ENCODE measurements at regions not wholly inside any gene's neighbourhood (a gene's known extent, or its start where the extent isn't known, plus 50 kb on each side); places are given as distances from the start of the nearest gene placed in this dataset.
"Not testable (repeated sequence)": the region's sequence is repeated elsewhere in the genome, so short reads cannot be mapped to it uniquely, and the experiment has no call there.

DNA sequence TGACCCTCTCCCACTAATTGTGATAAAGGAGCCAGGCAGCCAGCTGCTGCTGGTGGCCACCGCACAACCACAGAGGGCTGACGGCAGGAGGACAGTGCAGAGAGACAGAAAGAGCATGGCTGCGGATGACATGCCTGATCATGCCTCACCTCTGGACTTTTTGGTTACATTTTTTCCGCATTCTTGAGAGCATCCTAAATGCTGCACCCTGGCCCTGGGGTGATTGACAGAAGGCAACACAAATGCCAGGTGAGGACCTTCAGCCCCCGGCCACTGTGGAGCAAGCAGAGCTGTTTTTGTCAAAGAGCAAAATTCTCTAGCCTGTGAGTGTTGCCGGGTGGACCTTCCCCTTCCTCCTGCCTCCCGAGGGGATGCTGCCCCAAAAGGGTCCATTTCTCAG lies 78.5 kb downstream of the RPS6KA4 start:
- no peak overlapping the region for H3K4me2 ChIP-seq
- H2AFZ ChIP-seq: no peak overlapping the region
- H3K79me2 ChIP-seq: no peaks in the 10 kb centered on the region
- H3K27me3 ChIP-seq: peaks cover 6% of the 10 kb centered on the region
- TF ChIP-seq EZH2 (IDR thresholded peaks at IDR 0.05; ENCODE audit: borderline replicate concordance) (no peak), EZH2phosphoT487 (IDR thresholded peaks at IDR 0.05; ENCODE audit: low read depth, severe bottlenecking, unreplicated experiment) (no peak)
- TF ChIP-seq, protein P1, sequence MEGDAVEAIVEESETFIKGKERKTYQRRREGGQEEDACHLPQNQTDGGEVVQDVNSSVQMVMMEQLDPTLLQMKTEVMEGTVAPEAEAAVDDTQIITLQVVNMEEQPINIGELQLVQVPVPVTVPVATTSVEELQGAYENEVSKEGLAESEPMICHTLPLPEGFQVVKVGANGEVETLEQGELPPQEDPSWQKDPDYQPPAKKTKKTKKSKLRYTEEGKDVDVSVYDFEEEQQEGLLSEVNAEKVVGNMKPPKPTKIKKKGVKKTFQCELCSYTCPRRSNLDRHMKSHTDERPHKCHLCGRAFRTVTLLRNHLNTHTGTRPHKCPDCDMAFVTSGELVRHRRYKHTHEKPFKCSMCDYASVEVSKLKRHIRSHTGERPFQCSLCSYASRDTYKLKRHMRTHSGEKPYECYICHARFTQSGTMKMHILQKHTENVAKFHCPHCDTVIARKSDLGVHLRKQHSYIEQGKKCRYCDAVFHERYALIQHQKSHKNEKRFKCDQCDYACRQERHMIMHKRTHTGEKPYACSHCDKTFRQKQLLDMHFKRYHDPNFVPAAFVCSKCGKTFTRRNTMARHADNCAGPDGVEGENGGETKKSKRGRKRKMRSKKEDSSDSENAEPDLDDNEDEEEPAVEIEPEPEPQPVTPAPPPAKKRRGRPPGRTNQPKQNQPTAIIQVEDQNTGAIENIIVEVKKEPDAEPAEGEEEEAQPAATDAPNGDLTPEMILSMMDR (IDR thresholded peaks at IDR 0.05; ENCODE audit: poor library complexity): no peak
- H3K36me3 ChIP-seq (replicated peaks; ENCODE audit: insufficient read depth, low read depth): no peaks in the 10 kb centered on the region
- H3K9me2 ChIP-seq (replicated peaks; ENCODE audit: insufficient read depth): no peaks in the 10 kb centered on the region
- 83% methylated on average over 7 of the region's 7 CpGs for WGBS (ENCODE audit: low lambda C conversion rate, missing lambda C conversion rate)
- no peaks in the 10 kb centered on the region for H4K20me1 ChIP-seq (ENCODE audit: insufficient read depth, poor library complexity, severe bottlenecking)
- no peak overlapping the region for H3K4me3 ChIP-seq
- no peak overlapping the region for H3K27ac ChIP-seq
- H3K9me3 ChIP-seq (ENCODE audit: low read depth): no peaks in the 10 kb centered on the region
- no peak for DNase-seq (ENCODE audit: low spot score)
- no peaks in the 10 kb centered on the region for H3K4me1 ChIP-seq (ENCODE audit: insufficient read depth)

GRCh38 chr11:64438986-64439771 lies 80.2 kb downstream of the RPS6KA4 start:
- Histone ChIP-seq H3K79me2 (no peaks in the 10 kb centered on the region), H3K4me1 (ENCODE audit: insufficient read depth) (no peaks in the 10 kb centered on the region), H3K4me3 (no peak overlapping the region), H3K9me2 (replicated peaks; ENCODE audit: insufficient read depth) (no peaks in the 10 kb centered on the region), H3K9me3 (ENCODE audit: low read depth) (no peaks in the 10 kb centered on the region), H3K27ac (no peak overlapping the region), H3K27me3 (peaks cover 6% of the 10 kb centered on the region), H3K36me3 (replicated peaks; ENCODE audit: insufficient read depth, low read depth) (no peaks in the 10 kb centered on the region), H2AFZ (no peak overlapping the region), H3K4me2 (no peak overlapping the region), H4K20me1 (ENCODE audit: insufficient read depth, poor library complexity, severe bottlenecking) (no peaks in the 10 kb centered on the region)
- WGBS (ENCODE audit: low lambda C conversion rate, missing lambda C conversion rate): 48% methylated on average over 22 of the region's 22 CpGs
- no peak for DNase-seq (ENCODE audit: low spot score)
- TF ChIP-seq, protein P1 (IDR thresholded peaks at IDR 0.05; ENCODE audit: poor library complexity): no peak
- no peak for TF ChIP-seq EZH2 (IDR thresholded peaks at IDR 0.05; ENCODE audit: borderline replicate concordance)
- no peak for TF ChIP-seq EZH2phosphoT487 (IDR thresholded peaks at IDR 0.05; ENCODE audit: low read depth, severe bottlenecking, unreplicated experiment)

DNA sequence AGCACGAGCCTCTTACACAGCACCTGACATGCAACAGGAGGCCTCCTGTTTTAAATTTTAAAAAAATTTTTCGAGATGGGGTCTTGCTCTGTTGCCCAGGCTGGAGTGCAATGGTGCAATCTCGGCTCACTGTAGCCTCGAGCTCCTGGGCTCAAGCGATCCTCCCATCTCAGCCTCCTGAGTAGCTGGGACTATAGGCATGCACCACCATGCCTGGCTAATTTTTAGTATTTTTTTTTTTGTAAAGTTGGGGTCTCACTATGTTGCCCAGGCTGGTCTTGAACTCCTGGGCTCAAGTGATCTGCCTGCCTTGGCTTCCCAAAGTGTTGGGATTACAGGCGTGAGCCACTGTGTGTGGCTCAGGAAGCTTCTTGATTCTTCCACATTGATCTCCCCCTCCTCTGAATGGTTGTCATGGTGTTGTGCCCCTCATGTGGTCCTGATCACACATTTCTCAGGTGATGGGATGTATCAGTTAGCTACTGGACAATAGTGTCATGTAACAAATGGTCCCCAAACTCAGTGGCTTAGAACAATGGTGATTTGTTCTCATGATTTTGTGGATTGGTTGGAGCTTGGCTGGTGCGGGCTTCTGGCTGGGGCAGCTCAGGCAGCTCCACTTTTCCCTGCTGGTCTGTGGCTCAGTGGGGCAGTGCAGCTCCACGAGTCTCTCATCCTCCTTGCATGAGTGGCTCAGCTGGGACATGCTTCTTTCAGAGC lies 81.0 kb downstream of the RPS6KA4 start:
- not testable (repeated sequence) for H3K4me3 ChIP-seq

DNA sequence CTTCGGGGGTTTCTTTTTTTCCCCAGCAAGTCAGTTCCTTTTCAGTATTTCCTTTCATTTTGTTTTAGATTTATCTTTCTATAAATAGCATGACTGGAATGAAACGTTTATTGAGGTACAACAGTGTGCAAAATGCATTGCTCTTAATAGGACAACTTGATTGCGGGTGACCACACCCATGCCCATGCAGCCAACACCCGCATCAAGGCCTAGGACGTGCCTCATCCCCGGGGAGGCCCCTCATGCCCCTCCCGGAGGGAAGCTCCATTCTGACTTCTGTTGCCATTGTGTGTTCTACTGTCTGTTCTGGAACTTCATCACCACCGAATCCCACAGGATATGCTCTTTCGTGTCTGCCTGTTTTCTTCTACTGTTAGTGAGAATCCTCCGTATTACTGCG lies 82.2 kb downstream of the RPS6KA4 start:
- Histone ChIP-seq H3K4me2 (no peak overlapping the region), H3K27me3 (peaks cover 6% of the 10 kb centered on the region), H3K79me2 (no peaks in the 10 kb centered on the region), H3K9me3 (ENCODE audit: low read depth) (no peaks in the 10 kb centered on the region), H3K4me1 (ENCODE audit: insufficient read depth) (no peaks in the 10 kb centered on the region), H3K36me3 (replicated peaks; ENCODE audit: insufficient read depth, low read depth) (no peaks in the 10 kb centered on the region), H4K20me1 (ENCODE audit: insufficient read depth, poor library complexity, severe bottlenecking) (no peaks in the 10 kb centered on the region), H3K9me2 (replicated peaks; ENCODE audit: insufficient read depth) (no peaks in the 10 kb centered on the region), H3K4me3 (no peak overlapping the region), H2AFZ (no peak overlapping the region), H3K27ac (no peak overlapping the region)
- no peak for DNase-seq (ENCODE audit: low spot score)
- TF ChIP-seq EZH2phosphoT487 (IDR thresholded peaks at IDR 0.05; ENCODE audit: low read depth, severe bottlenecking, unreplicated experiment) (no peak), EZH2 (IDR thresholded peaks at IDR 0.05; ENCODE audit: borderline replicate concordance) (no peak)
- TF ChIP-seq, protein P1 (IDR thresholded peaks at IDR 0.05; ENCODE audit: poor library complexity): no peak
- WGBS (ENCODE audit: low lambda C conversion rate, missing lambda C conversion rate): 77% methylated on average over 11 of the region's 11 CpGs

More for the DNA sequence above, 81.0 kb downstream of the RPS6KA4 start:
- not testable (repeated sequence) for H3K79me2 ChIP-seq; H3K27ac ChIP-seq; H3K4me1 ChIP-seq (ENCODE audit: insufficient read depth); H4K20me1 ChIP-seq (ENCODE audit: insufficient read depth, poor library complexity, severe bottlenecking); H2AFZ ChIP-seq; H3K9me2 ChIP-seq (replicated peaks; ENCODE audit: insufficient read depth); DNase-seq (ENCODE audit: low spot score); H3K27me3 ChIP-seq; H3K4me2 ChIP-seq; H3K9me3 ChIP-seq (ENCODE audit: low read depth); H3K36me3 ChIP-seq (replicated peaks; ENCODE audit: insufficient read depth, low read depth)
- 95% methylated on average over 8 of the region's 8 CpGs for WGBS (ENCODE audit: low lambda C conversion rate, missing lambda C conversion rate)

All from hepatocyte (in vitro differentiated cells).